Adrenal gland (tissue), 9 donors: ENCODE measurements at regions not wholly inside any gene's neighbourhood (a gene's known extent, or its start where the extent isn't known, plus 50 kb on each side); places are given as distances from the start of the nearest gene placed in this dataset.
A peak's percentile ranks its signal among the peaks of the same experiment; 100 is the strongest.

Experiments used
- DNase-seq, 7 donors: peaks; one replicate each; pipeline ENCODE4 v3.0.0-alpha.2; 2019 to 2020
- H3K27ac ChIP-seq, 5 donors: fragments of 200-600 bp; sonication (generic) in 4 of 5; 1 replicate in 3 of 5; 2 replicates in 2 of 5; pipeline versions ENCODE4 v1.5.1 to v1.8.0; 2016 to 2020; ENCODE audit warnings: mild to moderate bottlenecking in 1 of 5
- H3K27me3 ChIP-seq: fragments of 200-600 bp; 2 replicates; pipeline ENCODE4 v1.8.0; 2021
- H3K36me3 ChIP-seq, 2 donors: fragments of 200-600 bp; replicated peaks in 1 of 2; 1 replicate in 1 of 2; 2 replicates in 1 of 2; pipeline versions ENCODE4 v1.5.1 to v1.8.0; 2018 to 2022
- H3K4me1 ChIP-seq, 2 donors: fragments of 200-600 bp; replicated peaks in 1 of 2; 1 replicate in 1 of 2; 2 replicates in 1 of 2; pipeline versions ENCODE4 v1.5.1 to v1.8.0; 2018 to 2021
- H3K4me3 ChIP-seq, 4 donors: fragments of 200-600 bp; sonication (generic) in 3 of 4; one replicate each; pipeline ENCODE4 v1.5.1; 2016 to 2018
- H3K9me3 ChIP-seq, 3 donors: fragments of 200-600 bp; sonication (generic) in 1 of 3; replicated peaks in 1 of 3; 1 replicate in 2 of 3; 2 replicates in 1 of 3; pipeline versions ENCODE4 v1.5.1 to v1.8.0; 2016 to 2021
- CTCF ChIP-seq, 6 experiments: fragments of 450-650 bp in 4 of 6; fragments of 200-600 bp in 2 of 6; sonication (generic) in 1 of 6; IDR thresholded peaks; 1 replicate in 5 of 6; 2 replicates in 1 of 6; pipeline versions ENCODE4 v1.5.1 to v1.8.0; 2016 to 2021; ENCODE audit warnings: antibody characterized with exemption in 6 of 6, mild to moderate bottlenecking in 2 of 6, moderate library complexity in 1 of 6
- POLR2A ChIP-seq, 2 donors: fragments of 450-650 bp; IDR thresholded peaks; one replicate each; pipeline ENCODE4 v1.6.1; 2017; ENCODE audit warnings: antibody characterized with exemption in 2 of 2, mild to moderate bottlenecking in 2 of 2, moderate library complexity in 1 of 2
- WGBS, 4 donors: extraction: QIAGEN DNeasy Blood & Tissue Kit in 2 of 4; methylation state at CpG; one replicate each; pipeline versions ENCODE4 v1.1.5 to v1.1.7; 2013 to 2017; 5-methylcytosine and 5-hydroxymethylcytosine counted together
- intact Hi-C, 2 donors: fragments of 100-400 bp; cut with DNase I; formaldehyde crosslinking; loops; one replicate each; pipeline versions ENCODE4 v1.14.1 to v1.15.0; 2022 to 2023
- donor health status: healthy with polysubstance abuse.
- donor health status: Bipolar disorder and iron deficiency.
- donor health status: DM: yes; HTN: yes; CAD: no.
- donor health status: DM: no; HTN: no; CAD: no.
- donor health status: DM: no; HTN: no; CAD: no.

GRCh38 chr12:89895591-89895990 lies 187.0 kb upstream of the ATP2B1 start:
- no peak for DNase-seq
- H3K4me1 ChIP-seq: peaks cover 0 to 8% of the 10 kb centered on the region in 2 donors
- no peak overlapping the region for H3K27ac ChIP-seq
- TF ChIP-seq CTCF (IDR thresholded peaks at IDR 0.05) (no peak), POLR2A (IDR thresholded peaks at IDR 0.05) (no peak)
- no peaks in the 10 kb centered on the region for H3K27me3 ChIP-seq
- intact Hi-C loops: no loop called here
- WGBS, 4 donors: 88 to 94% (median 91%) methylated on average over 2 of the region's 2 CpGs
- no peaks in the 10 kb centered on the region for H3K36me3 ChIP-seq
- no peak overlapping the region for H3K4me3 ChIP-seq
- H3K9me3 ChIP-seq: no peaks in the 10 kb centered on the region

GRCh38 chr12:89895101-89895500 lies 186.5 kb upstream of the ATP2B1 start:
- intact Hi-C loops: no loop called here
- no peak for DNase-seq
- 87 to 91% (median 90%) methylated on average over 5 of the region's 5 CpGs for WGBS, 4 donors
- TF ChIP-seq POLR2A (IDR thresholded peaks at IDR 0.05) (no peak), CTCF (IDR thresholded peaks at IDR 0.05) (no peak)
- Histone ChIP-seq H3K27ac (no peak overlapping the region), H3K27me3 (no peaks in the 10 kb centered on the region), H3K9me3 (no peaks in the 10 kb centered on the region), H3K4me3 (no peak overlapping the region), H3K4me1 (peaks cover 0 to 8% of the 10 kb centered on the region in 2 donors), H3K36me3 (no peaks in the 10 kb centered on the region)

GRCh38 chr12:89893972-89894706 lies 185.5 kb upstream of the ATP2B1 start:
- WGBS, 4 donors: 91 to 100% (median 95%) methylated on average over 1 of the region's 1 CpG
- intact Hi-C loops: no loop called here
- Histone ChIP-seq H3K27ac (peak overlapping the region in 1 of 5 donors; percentile 38), H3K4me3 (no peak overlapping the region), H3K9me3 (no peaks in the 10 kb centered on the region), H3K36me3 (no peaks in the 10 kb centered on the region), H3K27me3 (no peaks in the 10 kb centered on the region), H3K4me1 (peaks cover 0 to 8% of the 10 kb centered on the region in 2 donors)
- DNase-seq: peak in 1 of 7 donors; percentile 4
- TF ChIP-seq CTCF (IDR thresholded peaks at IDR 0.05) (no peak), POLR2A (IDR thresholded peaks at IDR 0.05) (no peak)

GRCh38 chr12:89892436-89892835 lies 183.8 kb upstream of the ATP2B1 start:
- no peaks in the 10 kb centered on the region for H3K36me3 ChIP-seq
- no peaks in the 10 kb centered on the region for H3K27me3 ChIP-seq
- no peaks in the 10 kb centered on the region for H3K9me3 ChIP-seq
- intact Hi-C loops: no loop called here
- DNase-seq: no peak
- H3K4me3 ChIP-seq: no peak overlapping the region
- no peak overlapping the region for H3K27ac ChIP-seq
- H3K4me1 ChIP-seq: peaks cover 0 to 8% of the 10 kb centered on the region in 2 donors
- TF ChIP-seq POLR2A (IDR thresholded peaks at IDR 0.05) (no peak), CTCF (IDR thresholded peaks at IDR 0.05) (no peak)
